Activated CD8-positive, alpha-beta T cell treated with anti-CD3 and anti-CD28 coated beads for 36 hours (primary cell): ENCODE measurements at regions not wholly inside any gene's neighbourhood (a gene's known extent, or its start where the extent isn't known, plus 50 kb on each side); places are given as distances from the start of the nearest gene placed in this dataset.

Experiments
- ATAC-seq: fragments of 200-7000 bp; cut with Tn5 transposase; one replicate; pipeline ENCODE4 v1.10.0; 2021; ENCODE audit warnings: mild to moderate bottlenecking, moderate library complexity
- CTCF ChIA-PET: fragments of 350-600 bp; sonication (Branson Sonifier 250); formaldehyde crosslinking; loops from one replicate; lab custom pipeline; 2021; ENCODE audit warnings: antibody characterized with exemption; lab: Charles Lee
- POLR2A ChIA-PET: fragments of 350-600 bp; sonication (Branson Sonifier 250); formaldehyde crosslinking; loops from one replicate; lab custom pipeline; 2021; ENCODE audit warnings: antibody characterized with exemption; lab: Charles Lee
- DNase-seq: peaks from one replicate; pipeline ENCODE4 v3.0.0-alpha.2; 2020
- H3K27ac Mint-ChIP-seq: one replicate; pipeline ENCODE4 v1.8.0; 2021; ENCODE audit warnings: mild to moderate bottlenecking, mixed read lengths
- H3K27me3 Mint-ChIP-seq: one replicate; pipeline ENCODE4 v1.8.0; 2021; ENCODE audit warnings: mixed read lengths
- H3K36me3 Mint-ChIP-seq: one replicate; pipeline ENCODE4 v1.8.0; 2021; ENCODE audit warnings: low read depth, mixed read lengths
- H3K4me1 Mint-ChIP-seq: one replicate; pipeline ENCODE4 v1.8.0; 2021; ENCODE audit warnings: low read depth, mixed read lengths
- H3K4me3 Mint-ChIP-seq: one replicate; pipeline ENCODE4 v1.8.0; 2021; ENCODE audit warnings: mild to moderate bottlenecking, moderate library complexity, mixed read lengths
- H3K9me3 Mint-ChIP-seq: one replicate; pipeline ENCODE4 v1.8.0; 2021; ENCODE audit warnings: mixed read lengths
- intact Hi-C: fragments of 100-400 bp; cut with micrococcal nuclease; formaldehyde crosslinking; loops from one replicate; pipeline ENCODE4 v1.10.0; 2022
- TF ChIP-seq, protein P1 (sequence below): fragments of 200-600 bp; IDR thresholded peaks from one replicate; pipeline ENCODE4 v1.8.0; 2022; ENCODE audit warnings: antibody characterized with exemption, mild to moderate bottlenecking

DNA sequence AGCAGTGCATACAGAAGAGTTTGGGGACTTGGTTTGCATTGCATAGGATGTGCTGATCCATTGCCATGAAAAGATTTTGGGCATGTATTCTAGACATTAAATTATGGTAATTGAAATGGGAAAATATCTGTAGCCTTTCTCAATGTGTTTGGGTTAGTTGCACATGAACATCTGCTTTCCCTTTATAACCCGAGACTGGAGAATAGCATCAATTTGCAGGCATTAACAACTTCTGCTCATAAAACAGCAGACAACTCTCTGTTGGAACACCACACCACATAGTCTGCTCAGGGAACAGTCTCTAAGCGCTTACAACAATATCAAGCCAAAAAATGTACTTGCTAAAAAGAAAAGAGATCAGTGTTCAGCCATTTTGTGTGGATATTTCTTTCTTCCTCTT, 1391.1 kb upstream of the LRRTM3 start:
- CTCF ChIA-PET, result no interaction called here

DNA sequence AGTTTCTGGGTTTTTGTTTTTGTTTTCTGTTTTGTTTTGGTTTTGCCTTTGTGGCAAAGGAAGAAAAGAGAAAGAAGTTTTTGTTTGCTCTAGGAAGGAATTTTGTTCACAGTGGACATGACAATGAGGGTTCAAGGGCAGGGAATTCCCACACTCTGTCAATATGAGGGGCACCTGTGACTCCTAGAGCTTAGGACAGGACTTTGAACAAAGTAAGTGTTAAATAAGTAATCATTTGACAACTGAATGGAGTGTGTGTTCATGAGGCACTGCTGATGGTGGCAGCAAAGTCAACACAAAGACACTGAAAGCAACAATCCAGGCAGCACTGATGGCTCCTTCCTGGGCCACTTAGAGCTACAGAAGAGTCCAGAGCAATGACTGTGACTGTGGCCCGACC, 1381.1 kb upstream of the LRRTM3 start:
- intact Hi-C loops, result no loop called here
- Mint-ChIP-seq H3K36me3 (no peaks in the 10 kb centered on the region), H3K4me3 (no peak overlapping the region), H3K4me1 (no peaks in the 10 kb centered on the region), H3K27ac (no peak overlapping the region), H3K9me3 (peaks cover 2% of the 10 kb centered on the region), H3K27me3 (no peaks in the 10 kb centered on the region)
- ATAC-seq (no peak), DNase-seq (no peak)
- TF ChIP-seq, protein P1, sequence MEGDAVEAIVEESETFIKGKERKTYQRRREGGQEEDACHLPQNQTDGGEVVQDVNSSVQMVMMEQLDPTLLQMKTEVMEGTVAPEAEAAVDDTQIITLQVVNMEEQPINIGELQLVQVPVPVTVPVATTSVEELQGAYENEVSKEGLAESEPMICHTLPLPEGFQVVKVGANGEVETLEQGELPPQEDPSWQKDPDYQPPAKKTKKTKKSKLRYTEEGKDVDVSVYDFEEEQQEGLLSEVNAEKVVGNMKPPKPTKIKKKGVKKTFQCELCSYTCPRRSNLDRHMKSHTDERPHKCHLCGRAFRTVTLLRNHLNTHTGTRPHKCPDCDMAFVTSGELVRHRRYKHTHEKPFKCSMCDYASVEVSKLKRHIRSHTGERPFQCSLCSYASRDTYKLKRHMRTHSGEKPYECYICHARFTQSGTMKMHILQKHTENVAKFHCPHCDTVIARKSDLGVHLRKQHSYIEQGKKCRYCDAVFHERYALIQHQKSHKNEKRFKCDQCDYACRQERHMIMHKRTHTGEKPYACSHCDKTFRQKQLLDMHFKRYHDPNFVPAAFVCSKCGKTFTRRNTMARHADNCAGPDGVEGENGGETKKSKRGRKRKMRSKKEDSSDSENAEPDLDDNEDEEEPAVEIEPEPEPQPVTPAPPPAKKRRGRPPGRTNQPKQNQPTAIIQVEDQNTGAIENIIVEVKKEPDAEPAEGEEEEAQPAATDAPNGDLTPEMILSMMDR, result no peak
- CTCF ChIA-PET, result no interaction called here
- POLR2A ChIA-PET, result no interaction called here

More for the DNA sequence above, 1391.1 kb upstream of the LRRTM3 start:
- ATAC-seq, result no peak
- Mint-ChIP-seq H3K9me3 (peaks cover 4% of the 10 kb centered on the region), H3K27me3 (no peaks in the 10 kb centered on the region), H3K4me3 (no peak overlapping the region), H3K4me1 (no peaks in the 10 kb centered on the region), H3K36me3 (no peaks in the 10 kb centered on the region), H3K27ac (no peak overlapping the region)
- intact Hi-C loops, result no loop called here
- TF ChIP-seq, protein P1, result no peak
- DNase-seq, result no peak
- POLR2A ChIA-PET, result no interaction called here

DNA sequence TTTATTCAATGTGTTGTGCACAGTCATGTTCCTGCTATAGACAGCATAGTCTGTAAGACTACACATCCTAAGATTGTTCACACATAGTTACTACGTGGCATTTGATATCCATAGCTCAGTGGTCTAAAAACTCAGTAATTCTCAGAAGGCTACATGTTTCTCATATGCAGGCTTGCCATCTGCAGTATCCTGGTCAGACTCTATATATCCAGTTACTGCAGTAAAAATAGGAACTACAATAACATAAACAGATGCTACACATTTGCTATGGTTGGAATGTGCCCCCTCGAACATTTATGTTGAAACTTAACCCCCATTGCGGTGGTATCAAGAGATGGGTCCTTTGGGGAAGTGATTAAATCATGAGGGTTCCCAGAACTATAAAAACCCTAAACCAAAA, 1377.8 kb upstream of the LRRTM3 start:
- ChIA-PET CTCF (no interaction called here), POLR2A (no interaction called here)
- H3K4me1 Mint-ChIP-seq, result no peaks in the 10 kb centered on the region
- ATAC-seq, result no peak
- intact Hi-C loops, result no loop called here
- H3K4me3 Mint-ChIP-seq, result no peak overlapping the region
- no peaks in the 10 kb centered on the region for H3K36me3 Mint-ChIP-seq
- H3K27me3 Mint-ChIP-seq, result no peaks in the 10 kb centered on the region
- no peak for DNase-seq
- H3K9me3 Mint-ChIP-seq, result peaks cover 3% of the 10 kb centered on the region
- TF ChIP-seq, protein P1, result no peak
- no peak overlapping the region for H3K27ac Mint-ChIP-seq

DNA sequence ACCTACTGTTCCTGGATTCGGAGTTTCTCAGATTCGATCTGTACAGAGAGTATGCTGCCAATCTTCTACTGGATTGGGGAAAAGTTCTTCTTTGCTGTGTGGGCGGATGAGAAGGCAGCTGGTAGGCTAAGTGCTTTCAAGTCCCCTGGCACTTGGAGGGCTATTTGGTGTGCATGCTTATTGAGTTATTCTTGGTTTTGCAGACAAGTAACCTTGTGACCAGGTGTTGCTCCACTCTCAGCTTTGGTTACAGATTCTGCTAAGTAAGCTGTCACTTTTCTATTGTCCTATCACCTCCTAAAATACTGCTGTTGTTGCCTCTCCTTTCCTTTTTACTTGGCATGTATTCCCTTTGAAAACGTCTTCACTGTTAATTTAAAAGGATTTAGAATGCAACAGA, 1375.1 kb upstream of the LRRTM3 start:
- Mint-ChIP-seq H3K27ac (no peak overlapping the region), H3K27me3 (no peaks in the 10 kb centered on the region), H3K9me3 (peaks cover 5% of the 10 kb centered on the region), H3K4me1 (no peaks in the 10 kb centered on the region), H3K4me3 (no peak overlapping the region), H3K36me3 (no peaks in the 10 kb centered on the region)
- no peak for ATAC-seq
- TF ChIP-seq, protein P1, result no peak
- DNase-seq, result no peak
- intact Hi-C loops, result no loop called here
- CTCF ChIA-PET, result no interaction called here
- POLR2A ChIA-PET, result no interaction called here

DNA sequence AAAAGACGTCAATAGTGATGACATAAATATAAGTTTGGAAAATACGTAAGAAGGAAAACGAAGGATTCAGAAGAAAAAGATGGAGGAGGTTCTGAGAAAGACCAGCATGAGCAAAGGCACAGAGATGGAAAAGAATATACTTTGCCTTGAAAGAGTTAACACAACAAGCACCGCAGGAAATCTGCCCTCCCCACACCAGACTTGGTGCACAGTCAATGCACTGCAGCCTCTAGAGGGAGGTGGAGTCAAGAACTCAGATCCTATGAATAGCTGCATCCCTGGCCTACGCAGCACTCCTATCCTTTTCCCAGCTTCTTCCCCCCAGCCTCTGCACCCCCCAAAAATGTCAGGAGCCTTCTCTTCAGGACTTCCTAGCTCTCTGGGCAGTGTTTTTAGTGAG, 1370.6 kb upstream of the LRRTM3 start:
- no peak for DNase-seq
- no peaks in the 10 kb centered on the region for H3K36me3 Mint-ChIP-seq
- ATAC-seq, result no peak
- no peak overlapping the region for H3K4me3 Mint-ChIP-seq
- ChIA-PET POLR2A (no interaction called here), CTCF (no interaction called here)
- H3K4me1 Mint-ChIP-seq, result no peaks in the 10 kb centered on the region
- no peak overlapping the region for H3K27ac Mint-ChIP-seq
- intact Hi-C loops, result no loop called here
- TF ChIP-seq, protein P1, result no peak
- peaks cover 5% of the 10 kb centered on the region for H3K9me3 Mint-ChIP-seq
- H3K27me3 Mint-ChIP-seq, result no peaks in the 10 kb centered on the region
